Uterus (tissue), 3 donors: ENCODE measurements at regions not wholly inside any gene's neighbourhood (a gene's known extent, or its start where the extent isn't known, plus 50 kb on each side); places are given as distances from the start of the nearest gene placed in this dataset.

Experiments
- DNase-seq, 2 donors: peaks; one replicate each; pipeline ENCODE4 v3.0.0-alpha.2; 2019 to 2020
- H3K27ac ChIP-seq, 2 donors: fragments of 200-600 bp; sonication (generic); 1 replicate in 1 of 2; 2 replicates in 1 of 2; pipeline ENCODE4 v1.5.1; 2016 to 2018
- H3K27me3 ChIP-seq, 2 donors: fragments of 200-600 bp; sonication (generic); one replicate each; pipeline ENCODE4 v1.5.1; 2018 to 2019; ENCODE audit warnings: control low read depth in 1 of 2
- H3K36me3 ChIP-seq, 2 donors: fragments of 200-600 bp; sonication (generic); one replicate each; pipeline ENCODE4 v1.5.1; 2019; ENCODE audit warnings: control low read depth in 1 of 2
- H3K4me1 ChIP-seq, 2 donors: fragments of 200-600 bp; sonication (generic); one replicate each; pipeline ENCODE4 v1.5.1; 2018 to 2019; ENCODE audit warnings: control low read depth in 1 of 2
- H3K4me3 ChIP-seq, 2 donors: fragments of 200-600 bp; sonication (generic); 1 replicate in 1 of 2; 2 replicates in 1 of 2; pipeline ENCODE4 v1.5.1; 2018 to 2019; ENCODE audit warnings: mild to moderate bottlenecking in 1 of 2
- H3K9me3 ChIP-seq, 2 donors: fragments of 200-600 bp; sonication (generic); one replicate each; pipeline ENCODE4 v1.5.1; 2019; ENCODE audit warnings: control low read depth in 1 of 2
- CTCF ChIP-seq, 4 experiments: fragments of 200-600 bp in 2 of 4; fragments of 450-650 bp in 2 of 4; sonication (generic) in 2 of 4; IDR thresholded peaks; one replicate each; pipeline ENCODE4 v1.5.1; 2016 to 2019; ENCODE audit warnings: antibody characterized with exemption in 4 of 4, mild to moderate bottlenecking in 2 of 4, moderate library complexity in 1 of 4
- POLR2A ChIP-seq, 2 donors: fragments of 450-650 bp; IDR thresholded peaks; one replicate each; pipeline ENCODE4 v1.6.1; 2016; ENCODE audit warnings: antibody characterized with exemption in 2 of 2, mild to moderate bottlenecking in 1 of 2, moderate library complexity in 1 of 2
- intact Hi-C: fragments of 100-400 bp; cut with DNase I; formaldehyde crosslinking; loops from one replicate; pipeline ENCODE4 v1.15.1; 2023; ENCODE audit warnings: low total_unique reads
- donor health status: DM: yes; HTN: yes; CAD: no.

DNA sequence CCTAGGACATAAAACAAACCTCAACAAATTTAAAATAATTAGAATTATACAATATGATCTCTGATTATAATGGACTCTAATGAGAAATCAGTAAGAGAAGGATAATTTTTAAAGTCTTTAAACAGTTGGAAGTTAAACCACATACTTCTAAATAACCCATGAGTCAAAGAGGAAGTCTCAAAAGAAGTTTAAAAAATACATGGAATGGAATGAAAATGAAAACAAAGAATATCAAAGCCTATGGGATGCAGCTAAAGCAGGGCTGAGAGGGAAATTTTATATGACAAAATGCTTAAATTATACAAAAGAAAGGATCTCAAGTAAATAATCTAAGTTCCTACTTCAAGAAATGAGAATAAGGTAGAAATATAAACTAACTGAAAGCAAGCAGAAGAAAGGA, 460.5 kb downstream of the RPS24 start:
- DNase-seq = no peak
- TF ChIP-seq CTCF (IDR thresholded peaks at IDR 0.05) = no peak
- TF ChIP-seq POLR2A (IDR thresholded peaks at IDR 0.05) = no peak
- Histone ChIP-seq H3K27me3 (no peaks in the 10 kb centered on the region), H3K36me3 (no peaks in the 10 kb centered on the region), H3K27ac (no peak overlapping the region), H3K4me3 (no peak overlapping the region), H3K4me1 (no peaks in the 10 kb centered on the region), H3K9me3 (no peaks in the 10 kb centered on the region)
- intact Hi-C loops = no loop called here

- intact Hi-C loops = no loop called here
- no peak for TF ChIP-seq CTCF (IDR thresholded peaks at IDR 0.05)
- no peak for TF ChIP-seq POLR2A (IDR thresholded peaks at IDR 0.05)
These were observed 468.7 kb downstream of the RPS24 start for GRCh38 chr10:78502210-78502936.

DNA sequence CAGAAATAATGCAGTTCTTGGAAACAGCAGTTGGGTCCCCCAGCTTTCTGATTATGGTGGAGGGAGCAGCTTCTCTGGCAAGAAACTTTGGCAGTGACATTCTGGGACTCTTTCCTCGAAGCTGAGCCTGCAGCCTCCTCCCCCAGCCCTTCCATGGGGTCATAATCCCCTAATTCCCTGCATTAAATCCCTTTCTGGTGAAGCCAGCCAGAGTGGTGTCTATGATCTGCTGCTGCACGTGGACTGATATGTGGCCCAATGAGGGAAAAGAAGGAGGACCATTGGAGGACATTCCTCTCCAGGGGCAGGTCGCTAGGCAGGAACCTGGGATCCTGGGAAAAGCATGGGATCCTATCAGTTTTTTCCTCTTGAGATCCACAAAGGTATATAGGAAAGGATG, 470.5 kb downstream of the RPS24 start:
- no peaks in the 10 kb centered on the region for H3K9me3 ChIP-seq
- H3K27ac ChIP-seq = no peak overlapping the region
- DNase-seq = no peak
- peaks cover 0 to 10% of the 10 kb centered on the region in 2 donors for H3K4me1 ChIP-seq
- no peak overlapping the region for H3K4me3 ChIP-seq
- intact Hi-C loops = no loop called here
- no peak for TF ChIP-seq POLR2A (IDR thresholded peaks at IDR 0.05)
- TF ChIP-seq CTCF (IDR thresholded peaks at IDR 0.05) = no peak
- no peaks in the 10 kb centered on the region for H3K27me3 ChIP-seq
- no peaks in the 10 kb centered on the region for H3K36me3 ChIP-seq

More at GRCh38 chr10:78502210-78502936, 468.7 kb downstream of the RPS24 start:
- Histone ChIP-seq H3K4me1 (peaks cover 0 to 5% of the 10 kb centered on the region in 2 donors), H3K27ac (peak overlapping the region in 1 of 2 donors; percentile 4), H3K9me3 (no peaks in the 10 kb centered on the region), H3K27me3 (no peaks in the 10 kb centered on the region), H3K36me3 (no peaks in the 10 kb centered on the region), H3K4me3 (no peak overlapping the region)
- no peak for DNase-seq

GRCh38 chr10:78505657-78506056, 472.0 kb downstream of the RPS24 start:
- peaks cover 4 to 15% of the 10 kb centered on the region in 2 donors for H3K4me1 ChIP-seq
- intact Hi-C loops = no loop called here
- TF ChIP-seq CTCF (IDR thresholded peaks at IDR 0.05) (no peak), POLR2A (IDR thresholded peaks at IDR 0.05) (no peak)
- no peak overlapping the region for H3K4me3 ChIP-seq
- no peaks in the 10 kb centered on the region for H3K9me3 ChIP-seq
- H3K27me3 ChIP-seq = no peaks in the 10 kb centered on the region
- H3K27ac ChIP-seq = no peak overlapping the region
- H3K36me3 ChIP-seq = no peaks in the 10 kb centered on the region
- DNase-seq = no peak

GRCh38 chr10:78506614-78507013, 473.0 kb downstream of the RPS24 start:
- intact Hi-C loops = no loop called here
- TF ChIP-seq POLR2A (IDR thresholded peaks at IDR 0.05) (no peak), CTCF (IDR thresholded peaks at IDR 0.05) (no peak)
- no peak for DNase-seq
- Histone ChIP-seq H3K9me3 (no peaks in the 10 kb centered on the region), H3K27me3 (no peaks in the 10 kb centered on the region), H3K36me3 (no peaks in the 10 kb centered on the region), H3K4me3 (no peak overlapping the region), H3K27ac (peak overlapping the region; percentile 71 to 76), H3K4me1 (peaks cover 8 to 20% of the 10 kb centered on the region in 2 donors)
